Amniotic stem cell (primary cell): ENCODE measurements at regions not wholly inside any gene's neighbourhood (a gene's known extent, or its start where the extent isn't known, plus 50 kb on each side); places are given as distances from the start of the nearest gene placed in this dataset.

Source experiments
- DNase-seq: peaks from one replicate; lab custom pipeline; 2025; lab: John Stamatoyannopoulos, UW

GRCh38 chr7:45983720-45984255 is 62.7 kb upstream of the IGFBP3 start:
- DNase-seq = no peak

- DNase-seq = no peak
These were observed 62.0 kb upstream of the IGFBP3 start for GRCh38 chr7:45982907-45983719.

- no peak for DNase-seq
These were observed 61.1 kb upstream of the IGFBP3 start for GRCh38 chr7:45982132-45982531.

GRCh38 chr7:45980973-45981372 is 59.9 kb upstream of the IGFBP3 start:
- DNase-seq = no peak

GRCh38 chr7:45980181-45980905 is 59.3 kb upstream of the IGFBP3 start:
- DNase-seq = no peak

GRCh38 chr7:45979275-45980180 is 58.5 kb upstream of the IGFBP3 start:
- DNase-seq = no peak

GRCh38 chr7:45978731-45979211 is 57.7 kb upstream of the IGFBP3 start:
- DNase-seq = no peak

- DNase-seq = peak; percentile 90
These were observed 57.1 kb upstream of the IGFBP3 start for GRCh38 chr7:45978010-45978681.

- DNase-seq = no peak
These were observed 56.2 kb upstream of the IGFBP3 start for GRCh38 chr7:45977256-45977780.

GRCh38 chr7:45976485-45976856 is 55.4 kb upstream of the IGFBP3 start:
- DNase-seq = no peak

- no peak for DNase-seq
These were observed 54.9 kb upstream of the IGFBP3 start for GRCh38 chr7:45975847-45976484.

- DNase-seq = no peak
These were observed 54.3 kb upstream of the IGFBP3 start for GRCh38 chr7:45975367-45975766.

GRCh38 chr7:45974540-45975360 is 53.7 kb upstream of the IGFBP3 start:
- DNase-seq = no peak

GRCh38 chr7:45973725-45974532 is 52.9 kb upstream of the IGFBP3 start:
- DNase-seq = no peak

- DNase-seq = no peak
These were observed 51.7 kb upstream of the IGFBP3 start for GRCh38 chr7:45972629-45973312.

GRCh38 chr7:45971661-45972175 is 50.6 kb upstream of the IGFBP3 start:
- no peak for DNase-seq

- DNase-seq = no peak
These were observed 50.1 kb upstream of the IGFBP3 start for GRCh38 chr7:45971171-45971570.
